Lower lobe of right lung (tissue), 2 donors: ENCODE measurements at regions not wholly inside any gene's neighbourhood (a gene's known extent, or its start where the extent isn't known, plus 50 kb on each side); places are given as distances from the start of the nearest gene placed in this dataset.
"Not testable (repeated sequence)": the region's sequence is repeated elsewhere in the genome, so short reads cannot be mapped to it uniquely, and the experiment has no call there.

Experiments
- ATAC-seq, 2 donors: fragments of 200-7000 bp; cut with Tn5 transposase; one replicate each; pipeline ENCODE4 v1.9.1; 2020 to 2022; ENCODE audit warnings: mild to moderate bottlenecking in 2 of 2, moderate library complexity in 2 of 2
- DNase-seq: peaks from one replicate; pipeline ENCODE4 v3.0.0-alpha.2; 2020
- H3K27ac ChIP-seq: fragments of 200-600 bp; one replicate; pipeline ENCODE4 v1.8.0; 2022
- H3K27me3 ChIP-seq: fragments of 200-600 bp; one replicate; pipeline ENCODE4 v1.8.0; 2022; ENCODE audit warnings: low read depth
- H3K36me3 ChIP-seq: fragments of 200-600 bp; one replicate; pipeline ENCODE4 v1.8.0; 2022; ENCODE audit warnings: mild to moderate bottlenecking
- H3K4me1 ChIP-seq: fragments of 200-600 bp; one replicate; pipeline ENCODE4 v1.8.0; 2022
- H3K4me3 ChIP-seq: fragments of 200-600 bp; one replicate; pipeline ENCODE4 v1.8.0; 2022; ENCODE audit warnings: mild to moderate bottlenecking
- H3K9me3 ChIP-seq: fragments of 200-600 bp; one replicate; pipeline ENCODE4 v1.8.0; 2022
- intact Hi-C: fragments of 100-400 bp; cut with DNase I; formaldehyde crosslinking; loops from one replicate; pipeline ENCODE4 v1.11.0; 2022
- TF ChIP-seq, protein P1 (sequence below): fragments of 200-600 bp; IDR thresholded peaks from one replicate; pipeline ENCODE4 v1.8.0; 2022; ENCODE audit warnings: antibody characterized with exemption, mild to moderate bottlenecking
- donor health status: DM: no; HTN: yes; CAD: no; lungs with severe emphysema.

DNA sequence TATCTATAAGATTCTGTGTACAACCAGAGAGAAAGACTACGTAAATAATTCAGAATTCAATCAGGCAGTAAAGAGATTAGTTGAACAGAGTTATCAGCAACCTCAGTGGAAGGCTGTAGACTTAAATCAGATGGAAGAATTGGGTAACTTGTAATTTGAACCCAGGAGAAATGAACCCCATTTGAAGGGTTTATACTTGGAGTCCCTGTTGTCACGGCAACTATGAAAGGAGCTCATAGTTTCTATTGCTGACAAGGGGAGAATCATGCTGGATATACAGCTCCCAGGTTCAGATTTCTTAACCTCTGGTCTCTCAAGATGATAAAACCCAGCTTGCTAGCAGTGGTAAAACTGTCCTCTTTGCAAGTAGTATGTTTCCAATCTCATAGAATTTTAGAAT, 54.4 kb upstream of the BMP4 start:
- ATAC-seq (no peak), DNase-seq (no peak)
- no peak overlapping the region for H3K4me3 ChIP-seq
- no peaks in the 10 kb centered on the region for H3K27me3 ChIP-seq
- H3K27ac ChIP-seq, result no peak overlapping the region
- no peaks in the 10 kb centered on the region for H3K4me1 ChIP-seq
- intact Hi-C loops, result no loop called here
- no peaks in the 10 kb centered on the region for H3K36me3 ChIP-seq
- TF ChIP-seq, protein P1, sequence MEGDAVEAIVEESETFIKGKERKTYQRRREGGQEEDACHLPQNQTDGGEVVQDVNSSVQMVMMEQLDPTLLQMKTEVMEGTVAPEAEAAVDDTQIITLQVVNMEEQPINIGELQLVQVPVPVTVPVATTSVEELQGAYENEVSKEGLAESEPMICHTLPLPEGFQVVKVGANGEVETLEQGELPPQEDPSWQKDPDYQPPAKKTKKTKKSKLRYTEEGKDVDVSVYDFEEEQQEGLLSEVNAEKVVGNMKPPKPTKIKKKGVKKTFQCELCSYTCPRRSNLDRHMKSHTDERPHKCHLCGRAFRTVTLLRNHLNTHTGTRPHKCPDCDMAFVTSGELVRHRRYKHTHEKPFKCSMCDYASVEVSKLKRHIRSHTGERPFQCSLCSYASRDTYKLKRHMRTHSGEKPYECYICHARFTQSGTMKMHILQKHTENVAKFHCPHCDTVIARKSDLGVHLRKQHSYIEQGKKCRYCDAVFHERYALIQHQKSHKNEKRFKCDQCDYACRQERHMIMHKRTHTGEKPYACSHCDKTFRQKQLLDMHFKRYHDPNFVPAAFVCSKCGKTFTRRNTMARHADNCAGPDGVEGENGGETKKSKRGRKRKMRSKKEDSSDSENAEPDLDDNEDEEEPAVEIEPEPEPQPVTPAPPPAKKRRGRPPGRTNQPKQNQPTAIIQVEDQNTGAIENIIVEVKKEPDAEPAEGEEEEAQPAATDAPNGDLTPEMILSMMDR, result no peak
- H3K9me3 ChIP-seq, result no peaks in the 10 kb centered on the region

DNA sequence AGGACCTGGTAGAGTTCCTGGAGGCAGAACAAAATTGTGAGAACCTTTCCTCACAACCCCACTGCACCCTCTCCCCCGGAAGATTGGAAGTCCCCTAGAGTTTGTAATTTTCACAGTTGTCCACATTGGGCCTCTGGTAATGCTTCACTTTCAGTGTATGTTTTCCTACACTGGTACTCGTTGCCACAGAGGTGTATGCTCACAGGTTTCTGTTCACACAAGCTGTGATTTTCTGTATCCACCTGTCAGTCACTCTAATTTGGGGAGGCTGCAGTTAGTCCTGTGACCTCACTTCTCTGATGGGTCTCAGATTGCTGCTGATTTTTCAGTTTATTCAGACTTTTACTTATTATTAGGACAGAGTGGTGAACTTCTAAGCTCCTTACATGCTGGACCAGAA, 66.4 kb upstream of the BMP4 start:
- intact Hi-C loops, result no loop called here
- H3K36me3 ChIP-seq, result no peaks in the 10 kb centered on the region
- no peak overlapping the region for H3K4me3 ChIP-seq
- no peaks in the 10 kb centered on the region for H3K4me1 ChIP-seq
- no peaks in the 10 kb centered on the region for H3K9me3 ChIP-seq
- no peaks in the 10 kb centered on the region for H3K27me3 ChIP-seq
- no peak overlapping the region for H3K27ac ChIP-seq
- TF ChIP-seq, protein P1, result no peak
- DNase-seq (no peak), ATAC-seq (no peak)

DNA sequence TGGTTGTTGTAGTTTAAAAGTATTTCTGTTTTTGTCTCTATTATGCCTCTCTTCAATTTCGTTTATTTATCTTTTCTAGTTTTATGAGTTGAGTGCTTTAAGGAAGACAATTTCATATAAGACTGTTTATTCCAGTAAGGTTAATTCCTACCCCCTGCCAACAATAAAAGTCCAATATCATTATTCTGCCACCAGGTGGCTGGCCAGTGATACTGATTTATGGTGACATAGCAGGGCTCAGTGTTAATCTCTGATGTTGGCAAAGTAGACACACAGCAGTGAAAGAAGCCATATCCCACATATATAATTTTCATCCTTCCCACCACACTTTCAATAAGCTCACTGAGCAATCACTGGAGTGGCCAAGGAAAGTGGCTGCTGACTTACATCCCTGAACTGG, 69.0 kb upstream of the BMP4 start:
- ATAC-seq, result peak; percentile 45 to 59
- H3K4me1 ChIP-seq, result no peaks in the 10 kb centered on the region
- H3K4me3 ChIP-seq, result no peak overlapping the region
- H3K36me3 ChIP-seq, result no peaks in the 10 kb centered on the region
- intact Hi-C loops, result no loop called here
- TF ChIP-seq, protein P1, result peak; percentile 41
- DNase-seq, result no peak
- H3K27ac ChIP-seq, result no peak overlapping the region
- no peaks in the 10 kb centered on the region for H3K9me3 ChIP-seq
- H3K27me3 ChIP-seq, result no peaks in the 10 kb centered on the region

DNA sequence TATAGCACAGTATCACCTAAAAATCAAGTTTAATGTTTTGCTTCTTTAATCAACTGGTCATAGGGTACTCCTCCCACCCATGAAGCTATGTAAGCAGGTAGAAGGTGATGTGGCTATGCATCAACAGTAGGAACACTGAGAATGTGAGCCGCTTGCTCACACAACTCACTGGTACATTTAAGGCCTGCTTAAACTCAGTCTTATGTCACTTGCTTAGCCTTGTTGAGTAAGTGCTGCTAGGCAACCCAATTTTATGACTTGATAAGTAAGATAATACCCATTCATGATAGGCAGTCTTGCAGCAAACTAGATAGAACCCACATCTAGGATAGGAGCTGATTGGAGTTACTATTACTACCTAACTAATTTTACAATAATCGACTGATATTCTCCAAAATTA, 70.0 kb upstream of the BMP4 start:
- no peak overlapping the region for H3K4me3 ChIP-seq
- intact Hi-C loops, result no loop called here
- H3K9me3 ChIP-seq, result no peaks in the 10 kb centered on the region
- no peaks in the 10 kb centered on the region for H3K36me3 ChIP-seq
- no peak overlapping the region for H3K27ac ChIP-seq
- no peaks in the 10 kb centered on the region for H3K4me1 ChIP-seq
- TF ChIP-seq, protein P1, result no peak
- no peaks in the 10 kb centered on the region for H3K27me3 ChIP-seq
- DNase-seq, result no peak
- no peak for ATAC-seq

DNA sequence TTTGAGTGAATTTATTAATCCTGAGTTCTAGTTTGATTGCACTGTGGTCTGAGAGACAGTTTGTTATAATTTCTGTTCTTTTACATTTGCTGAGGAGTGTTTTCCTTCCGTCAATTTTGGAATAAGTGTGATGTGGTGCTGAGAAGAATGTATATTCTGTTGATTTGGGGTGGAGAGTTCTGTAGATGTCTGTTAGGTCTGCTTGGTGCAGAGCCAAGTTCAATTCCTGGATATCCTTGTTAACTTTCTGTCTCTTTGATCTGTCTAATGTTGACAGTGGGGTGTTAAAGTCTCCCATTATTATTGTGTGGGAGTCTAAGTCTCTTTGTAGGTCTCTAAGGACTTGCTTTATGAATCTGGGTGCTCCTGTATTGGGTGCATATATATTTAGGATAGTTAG, 74.4 kb upstream of the BMP4 start:
- H3K4me1 ChIP-seq, H3K36me3 ChIP-seq, H3K27me3 ChIP-seq, DNase-seq, H3K27ac ChIP-seq, ATAC-seq, intact Hi-C loops, H3K4me3 ChIP-seq: not testable (repeated sequence)
- H3K9me3 ChIP-seq, result peaks cover 10% of the 10 kb centered on the region

DNA sequence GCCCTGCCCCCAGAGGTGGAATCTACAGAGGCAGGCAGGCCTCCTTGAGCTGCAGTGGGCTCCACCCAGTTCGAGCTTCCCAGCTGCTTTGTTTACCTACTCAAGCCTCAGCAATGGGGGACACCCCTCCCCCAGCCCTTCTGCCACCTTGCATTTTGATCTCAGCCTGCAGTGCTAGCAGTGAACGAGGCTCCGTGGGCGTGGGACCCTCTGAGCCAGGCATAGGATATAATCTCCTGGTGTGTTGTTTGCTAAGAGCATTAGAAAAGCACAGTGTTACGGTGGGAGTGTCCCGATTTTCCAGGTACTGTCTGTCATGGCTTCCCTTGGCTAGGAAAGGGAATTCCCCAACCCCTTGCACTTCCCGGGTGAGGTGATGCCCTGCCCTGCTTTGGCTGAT, 76.7 kb upstream of the BMP4 start:
- H3K36me3 ChIP-seq, H3K27ac ChIP-seq, H3K4me1 ChIP-seq, ATAC-seq, H3K4me3 ChIP-seq, intact Hi-C loops, H3K27me3 ChIP-seq, DNase-seq: not testable (repeated sequence)
- peaks cover 10% of the 10 kb centered on the region for H3K9me3 ChIP-seq

DNA sequence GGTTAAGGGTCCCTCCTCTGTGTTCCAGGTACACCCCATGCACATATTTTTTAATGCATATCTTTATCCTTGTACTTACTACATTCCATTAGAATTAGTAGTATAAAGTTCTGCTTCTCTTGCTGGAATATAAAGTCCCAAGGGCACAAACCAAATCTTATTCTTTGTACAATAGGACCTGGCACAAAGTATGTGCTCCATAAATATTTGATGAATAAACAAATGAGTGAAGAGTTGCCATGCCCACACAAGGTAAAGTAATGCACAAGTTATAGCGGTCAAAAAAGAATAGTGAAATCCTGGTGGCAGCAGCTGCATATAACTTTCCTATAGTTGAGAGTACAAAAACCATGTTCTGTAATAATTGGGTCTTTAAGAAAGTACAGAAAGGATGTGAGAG, 82.1 kb upstream of the BMP4 start:
- H3K4me3 ChIP-seq, result no peak overlapping the region
- no peak for DNase-seq
- TF ChIP-seq, protein P1, result no peak
- no peaks in the 10 kb centered on the region for H3K4me1 ChIP-seq
- no peak for ATAC-seq
- H3K36me3 ChIP-seq, result no peaks in the 10 kb centered on the region
- H3K9me3 ChIP-seq, result peaks cover 10% of the 10 kb centered on the region
- no peak overlapping the region for H3K27ac ChIP-seq
- intact Hi-C loops, result no loop called here
- H3K27me3 ChIP-seq, result no peaks in the 10 kb centered on the region
